HG02973 (cell line): ENCODE measurements at regions not wholly inside any gene's neighbourhood (a gene's known extent, or its start where the extent isn't known, plus 50 kb on each side); places are given as distances from the start of the nearest gene placed in this dataset.
A peak's percentile ranks its signal among the peaks of the same experiment; 100 is the strongest.
"Not testable (repeated sequence)": the region's sequence is repeated elsewhere in the genome, so short reads cannot be mapped to it uniquely, and the experiment has no call there.

ENCODE experiments used
- ATAC-seq: cut with Tn5 transposase; IDR thresholded peaks from one replicate; pipeline ENCODE4 v1.9.1; 2021; ENCODE audit warnings: moderate library complexity; ENCODE audit not compliant: unreplicated experiment

DNA sequence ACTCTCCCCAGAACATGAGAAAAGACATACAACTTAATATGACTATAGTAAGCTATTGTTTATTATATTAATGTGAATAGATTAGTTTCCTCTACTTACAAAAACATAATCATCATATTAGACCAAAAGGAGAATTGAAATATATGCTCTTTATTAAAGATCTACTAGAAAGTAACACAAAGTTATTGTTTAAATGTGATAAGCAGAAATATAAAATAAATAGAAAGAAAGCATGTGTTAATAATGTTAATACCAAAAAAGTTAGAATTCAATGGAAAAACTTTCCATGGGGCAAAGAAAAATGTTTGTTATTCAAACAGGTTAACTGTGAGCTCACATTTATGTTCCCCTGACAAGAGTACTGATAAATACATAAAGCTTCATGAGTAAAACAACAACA lies 421.4 kb upstream of the UBE2E3 start:
- no peak for ATAC-seq

DNA sequence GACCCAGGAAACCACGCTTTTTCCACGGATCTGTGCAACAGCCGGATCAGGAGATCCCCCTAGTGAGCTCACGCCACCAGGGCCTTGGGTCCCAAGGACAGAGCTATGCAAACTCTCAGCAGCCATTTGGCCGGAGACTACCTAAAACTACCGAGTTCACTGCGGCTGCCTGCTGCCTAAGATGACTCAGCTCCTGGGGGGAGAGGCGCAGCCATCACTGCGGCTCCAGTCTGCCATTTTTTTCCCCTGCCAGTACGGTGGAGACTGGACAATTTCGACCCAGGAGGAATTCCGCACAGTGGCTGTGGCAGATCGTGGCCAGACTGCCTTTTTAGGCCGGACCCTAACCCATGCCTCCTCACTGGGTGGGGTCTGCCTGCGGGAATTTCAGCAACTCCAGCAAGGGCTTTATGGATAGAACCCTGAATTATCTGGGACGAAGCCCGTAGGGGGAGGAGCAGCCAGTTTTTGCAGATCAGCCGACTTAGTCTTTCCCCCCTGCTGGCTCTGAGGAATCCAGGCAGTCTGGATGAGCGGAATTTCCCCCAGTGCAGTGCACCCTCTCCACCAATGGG lies 424.9 kb upstream of the UBE2E3 start:
- ATAC-seq = no peak

DNA sequence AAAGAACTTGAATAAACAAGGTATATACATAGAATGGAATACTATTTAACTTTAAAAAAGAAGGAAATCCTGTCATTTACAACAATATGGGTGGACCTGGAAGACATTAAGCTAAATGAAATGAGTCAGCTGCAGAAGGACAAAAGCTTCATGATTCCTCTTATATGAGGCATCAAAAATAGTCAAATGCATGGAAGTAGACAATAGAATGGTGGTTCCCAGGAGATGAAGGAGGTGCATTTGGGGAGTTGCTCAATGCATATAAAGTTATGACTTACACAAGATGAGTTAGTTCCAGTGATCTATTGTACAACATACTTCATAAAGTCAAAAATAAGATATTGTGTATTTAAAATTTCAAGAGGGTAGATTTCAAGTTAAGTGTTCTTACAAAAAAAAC lies 426.1 kb upstream of the UBE2E3 start:
- ATAC-seq = no peak

DNA sequence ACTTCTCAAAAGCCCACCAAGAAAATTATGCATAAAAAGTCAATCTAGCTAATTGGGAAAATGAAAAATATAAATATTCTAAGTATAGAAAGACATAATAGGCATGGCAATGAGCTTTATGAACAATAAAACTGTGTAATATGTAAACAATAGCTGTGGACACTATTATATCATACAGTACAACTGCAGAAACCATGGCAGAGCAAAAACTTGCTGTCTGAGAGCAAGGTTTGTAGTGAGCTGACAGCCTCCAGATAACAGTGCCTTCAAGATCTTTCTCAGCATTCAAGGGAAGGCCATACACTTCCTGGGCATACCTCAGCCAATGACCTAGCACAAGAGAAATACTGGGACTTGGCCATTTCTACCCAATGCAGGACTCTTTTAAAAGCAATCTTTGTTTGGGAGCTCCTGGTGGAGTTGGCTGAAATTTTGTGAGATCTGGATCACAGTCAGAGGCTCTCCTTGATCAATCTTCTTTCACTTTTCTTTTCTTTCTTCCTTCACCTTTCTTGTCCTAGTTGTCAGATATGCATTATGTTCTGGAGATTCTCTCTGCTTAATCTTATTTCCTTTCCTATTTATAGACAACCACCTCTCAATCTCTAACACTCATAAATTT lies 427.2 kb upstream of the UBE2E3 start:
- ATAC-seq = no peak

DNA sequence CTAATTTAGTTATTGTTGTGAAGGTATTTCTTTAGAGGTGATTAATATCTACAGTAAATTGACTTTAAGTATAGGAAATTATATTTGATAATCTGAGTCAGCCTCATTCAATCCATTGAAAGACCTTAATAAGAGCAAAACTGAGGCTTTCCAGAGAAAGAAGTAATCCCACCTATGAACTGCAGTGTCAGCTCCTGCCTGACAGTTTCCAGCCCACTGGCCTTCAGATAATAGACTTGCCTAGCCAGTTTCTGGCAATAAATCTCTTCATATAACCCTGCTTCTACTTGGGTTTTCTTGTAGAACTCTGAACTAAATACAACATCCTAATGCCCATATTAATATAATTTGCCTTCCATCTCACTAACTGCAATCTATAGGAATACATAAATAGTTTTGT lies 437.9 kb upstream of the UBE2E3 start:
- no peak for ATAC-seq

DNA sequence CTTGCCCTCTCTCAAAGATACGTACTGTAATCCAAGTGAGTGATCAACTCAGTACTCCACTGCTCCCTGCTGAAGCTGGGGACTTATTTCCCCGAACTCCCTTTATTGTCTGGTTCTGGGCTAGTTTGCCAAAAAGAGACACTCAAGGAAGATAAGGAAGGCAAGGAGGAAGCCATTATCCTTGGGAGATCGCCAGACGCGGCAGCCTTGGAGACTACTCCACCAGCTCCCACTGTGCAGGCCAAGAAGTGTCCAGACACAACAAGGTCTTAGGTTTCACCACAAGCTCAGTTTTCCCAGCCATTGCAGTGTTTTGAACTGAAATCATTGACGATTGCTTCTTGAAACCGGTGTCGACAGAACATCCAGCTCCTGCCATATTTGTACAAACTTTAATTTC lies 439.6 kb upstream of the UBE2E3 start:
- no peak for ATAC-seq

DNA sequence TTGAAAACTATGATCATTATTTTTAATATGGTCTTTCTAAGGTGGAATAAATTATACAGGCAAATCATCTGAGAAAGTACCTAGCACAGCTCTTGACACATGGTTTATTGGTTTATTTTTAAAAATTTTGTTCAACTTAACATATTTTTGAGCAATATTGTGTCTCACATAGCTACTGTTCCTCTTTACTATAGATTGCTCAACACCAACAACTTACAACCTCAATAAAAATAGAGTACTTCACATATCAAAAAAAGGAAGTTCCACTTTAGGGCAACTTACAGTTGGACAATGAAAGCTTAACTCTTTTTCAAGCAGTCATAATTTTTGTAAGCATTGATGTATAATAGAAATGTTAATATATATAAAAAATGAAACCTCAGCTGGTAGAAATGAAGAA lies 440.9 kb upstream of the UBE2E3 start:
- no peak for ATAC-seq

DNA sequence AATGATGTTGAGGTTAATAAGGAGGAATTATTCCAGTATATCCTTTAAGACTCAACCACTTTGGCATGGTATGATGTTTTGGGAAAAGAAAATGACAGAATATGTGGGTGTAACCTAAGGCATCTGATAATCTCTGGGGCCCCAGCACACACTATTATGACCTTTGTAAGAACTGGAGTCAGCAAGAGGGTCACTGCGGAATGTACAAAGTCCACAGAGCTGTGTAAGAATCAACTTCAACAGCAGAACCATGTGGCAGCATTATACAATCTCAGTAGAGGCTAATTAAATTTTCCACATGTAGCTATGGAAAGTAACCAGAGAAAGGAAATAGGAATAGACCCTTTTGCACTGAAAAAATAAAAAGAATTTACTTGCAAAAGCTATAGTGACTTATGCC lies 445.1 kb upstream of the UBE2E3 start:
- no peak for ATAC-seq

DNA sequence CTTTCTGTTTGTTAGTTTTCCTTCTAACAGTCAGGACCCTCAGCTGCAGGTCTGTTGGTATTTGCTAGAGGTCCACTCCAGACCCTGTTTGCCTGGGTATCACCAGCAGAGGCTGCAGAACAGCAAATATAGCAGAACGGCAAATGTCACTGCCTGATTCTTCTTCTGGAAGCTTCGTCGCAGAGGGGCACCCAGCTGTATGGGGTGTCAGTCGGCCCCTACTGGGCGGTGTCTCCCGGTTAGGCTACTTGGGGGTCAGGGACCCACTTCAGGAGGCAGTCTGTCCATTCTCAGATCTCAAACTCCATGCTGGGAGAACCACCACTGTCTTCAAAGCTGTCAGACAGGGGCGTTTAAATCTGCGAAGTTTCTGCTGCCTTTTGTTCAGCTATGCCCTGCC lies 448.6 kb upstream of the UBE2E3 start:
- ATAC-seq = not testable (repeated sequence)

DNA sequence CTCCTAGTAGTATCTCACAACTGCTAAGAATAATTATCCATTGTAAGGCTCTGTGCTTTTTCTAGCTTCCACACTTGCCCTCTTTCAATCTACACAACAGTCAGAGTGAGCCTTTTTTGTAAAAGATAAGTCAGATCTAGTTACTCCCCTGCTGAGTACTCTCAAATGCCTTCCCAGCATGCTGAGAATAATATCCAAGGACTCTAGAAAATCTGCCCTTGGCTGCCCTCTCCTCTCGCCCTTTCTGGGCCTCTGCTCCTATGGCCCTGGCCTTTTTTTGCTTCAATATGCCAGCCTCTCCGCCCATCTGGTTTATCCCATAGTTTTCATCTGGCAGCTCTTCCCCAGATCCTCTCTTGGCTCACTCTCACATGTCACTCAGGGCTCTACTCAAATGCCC lies 455.9 kb upstream of the UBE2E3 start:
- no peak for ATAC-seq

DNA sequence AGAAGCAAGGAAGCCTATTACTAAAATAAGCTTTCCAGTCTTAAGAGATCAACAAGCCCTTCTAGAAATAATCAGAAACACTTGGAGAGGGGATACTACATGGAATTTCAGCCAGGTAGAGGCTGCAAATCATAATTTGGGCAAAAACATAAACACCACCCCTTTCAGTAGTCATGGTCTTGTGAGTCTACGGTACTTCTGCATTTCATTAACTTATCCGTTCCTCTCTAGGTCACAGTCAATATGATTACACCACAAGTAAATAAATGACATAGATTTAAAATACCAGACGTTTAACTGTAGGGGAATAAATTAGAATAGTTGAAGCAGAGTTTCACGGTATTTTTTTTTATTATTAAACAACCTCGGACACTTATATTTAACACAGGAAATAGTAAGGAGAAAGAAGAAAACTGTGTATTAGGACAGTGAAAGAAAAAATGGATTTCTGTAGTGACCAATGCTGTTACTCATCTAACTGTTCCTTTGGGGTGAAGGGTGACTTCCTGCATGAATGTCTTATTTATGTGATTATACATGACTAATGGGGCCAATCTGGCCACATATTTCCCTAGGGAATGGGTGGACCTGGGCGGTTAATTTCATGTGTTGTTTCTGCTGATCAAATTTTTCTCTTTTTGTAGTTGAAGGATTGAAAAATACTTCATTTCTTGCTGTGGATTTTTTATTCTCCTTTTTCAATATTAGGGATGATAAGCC lies 456.6 kb upstream of the UBE2E3 start:
- ATAC-seq = no peak

DNA sequence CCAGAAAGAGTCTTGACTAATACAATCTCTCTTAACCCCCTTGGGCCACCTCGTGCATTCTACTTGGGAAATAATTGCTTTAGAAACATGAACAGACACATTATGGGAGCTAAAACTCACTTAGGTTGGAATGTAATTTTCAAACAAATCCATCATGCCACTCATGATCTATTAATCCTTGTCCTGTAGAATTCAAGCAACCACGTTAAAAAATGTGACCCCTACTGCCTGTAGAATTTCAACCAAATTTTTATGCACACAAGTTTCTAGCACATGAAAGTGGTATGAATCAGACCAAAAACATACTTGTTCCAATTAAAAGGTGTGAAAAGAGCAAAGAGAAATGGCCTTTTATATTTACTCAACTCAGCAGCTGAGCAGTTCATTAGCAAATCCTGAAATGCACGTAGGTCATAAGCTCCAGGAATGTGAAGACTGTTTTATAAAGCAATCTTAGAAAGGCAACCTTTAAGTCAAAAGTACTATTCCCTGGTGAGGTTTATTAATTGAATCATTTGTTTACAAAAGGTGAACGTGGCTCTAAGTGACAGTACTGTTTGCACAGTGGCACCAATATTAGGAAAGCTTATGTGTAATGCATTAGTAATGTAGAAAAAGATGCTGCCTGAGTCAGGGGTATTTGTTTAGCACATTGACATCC lies 459.4 kb upstream of the UBE2E3 start:
- no peak for ATAC-seq

DNA sequence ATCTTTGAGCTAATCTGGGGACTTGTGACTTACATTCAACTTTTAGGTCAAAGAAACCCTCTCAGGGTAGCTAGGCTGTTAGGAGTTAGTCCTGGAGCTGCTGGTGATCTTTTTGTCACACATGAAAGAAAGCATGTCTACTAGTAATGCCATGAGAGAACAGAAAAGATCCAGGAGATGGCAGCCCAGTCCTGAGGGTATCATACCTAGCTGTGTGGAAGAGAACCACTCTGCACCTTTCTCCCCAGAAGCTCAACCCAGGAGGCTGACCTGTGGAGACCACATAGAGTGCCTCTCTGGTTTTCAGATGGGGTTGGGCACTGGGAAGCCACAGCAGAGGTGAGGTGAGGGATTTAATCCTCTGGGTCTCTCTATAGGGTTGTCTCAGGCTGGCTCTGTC lies 460.2 kb upstream of the UBE2E3 start:
- ATAC-seq = no peak

DNA sequence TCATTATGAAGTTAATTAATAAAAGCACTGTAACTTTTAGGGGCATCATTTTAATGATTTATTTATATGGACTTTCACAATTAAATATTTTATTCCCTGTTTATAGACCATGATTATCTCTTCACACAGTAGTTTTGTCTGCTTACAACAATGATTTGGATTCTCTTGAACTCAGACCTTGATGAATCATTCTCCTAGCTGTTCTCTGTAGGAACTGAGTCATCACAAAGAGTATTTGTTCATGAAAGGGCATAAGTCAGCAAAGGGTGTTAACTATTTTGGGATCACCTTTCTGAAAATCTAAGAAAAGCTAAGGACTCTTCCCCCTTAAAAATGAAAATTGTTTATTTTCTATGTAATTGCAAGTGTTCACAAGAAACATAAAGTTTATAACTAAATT lies 461.1 kb upstream of the UBE2E3 start:
- no peak for ATAC-seq

DNA sequence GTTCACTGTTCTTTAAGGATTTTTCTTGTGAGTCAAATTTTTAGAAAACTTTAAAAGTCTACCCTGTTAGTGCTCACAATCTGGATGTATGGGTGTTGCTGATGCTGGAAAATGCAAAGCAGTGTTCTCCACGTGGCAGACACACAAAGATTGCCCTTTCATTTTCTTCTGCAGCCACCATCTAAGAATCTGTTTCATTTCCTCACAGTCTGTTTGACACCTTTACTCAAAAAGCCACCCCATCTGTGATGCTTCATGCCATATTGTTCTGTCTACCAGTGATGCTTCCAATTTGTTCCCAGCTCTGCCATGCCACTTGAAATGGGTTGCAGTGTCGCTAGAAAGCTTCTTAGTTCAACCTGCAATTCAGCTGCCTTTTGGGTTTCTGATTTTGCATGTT lies 464.2 kb upstream of the UBE2E3 start:
- ATAC-seq = peak; percentile 68

DNA sequence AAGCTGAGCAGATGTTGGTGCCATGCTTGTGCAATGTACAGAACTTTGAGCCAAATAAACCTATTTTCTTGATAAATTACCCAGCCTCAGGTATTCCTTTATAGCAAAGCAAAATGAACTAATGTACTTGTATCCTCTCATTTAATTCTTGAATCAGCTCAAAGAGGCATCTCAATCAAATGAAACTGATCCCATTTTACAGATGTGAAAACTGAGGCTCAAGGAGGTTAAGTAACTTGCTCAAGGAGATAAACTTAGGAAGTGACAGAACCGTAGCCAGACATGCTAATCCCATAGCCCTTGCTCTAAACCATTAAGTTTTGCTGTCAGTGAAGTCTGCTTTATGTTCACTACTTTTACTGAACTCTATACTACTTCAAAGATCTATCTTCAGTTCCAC lies 467.0 kb upstream of the UBE2E3 start:
- ATAC-seq = no peak

DNA sequence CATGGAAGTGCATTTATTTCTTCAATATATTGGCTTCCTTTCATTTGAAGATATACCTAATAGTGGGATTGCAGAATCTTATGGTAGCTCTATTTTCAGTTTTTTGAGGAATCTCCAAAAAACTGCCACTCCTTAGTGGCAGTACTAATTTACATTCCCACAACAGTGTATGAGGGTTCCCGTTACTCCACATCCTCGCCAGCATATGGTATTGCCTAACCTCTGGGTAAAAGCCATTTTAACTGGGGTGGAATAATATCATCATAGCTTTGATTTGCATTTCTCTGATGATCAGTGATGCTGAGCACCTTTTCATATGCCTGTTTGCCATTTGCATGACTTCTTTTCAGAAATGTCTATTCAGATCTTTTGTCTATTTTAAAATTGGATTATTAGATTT lies 471.9 kb upstream of the UBE2E3 start:
- no peak for ATAC-seq

DNA sequence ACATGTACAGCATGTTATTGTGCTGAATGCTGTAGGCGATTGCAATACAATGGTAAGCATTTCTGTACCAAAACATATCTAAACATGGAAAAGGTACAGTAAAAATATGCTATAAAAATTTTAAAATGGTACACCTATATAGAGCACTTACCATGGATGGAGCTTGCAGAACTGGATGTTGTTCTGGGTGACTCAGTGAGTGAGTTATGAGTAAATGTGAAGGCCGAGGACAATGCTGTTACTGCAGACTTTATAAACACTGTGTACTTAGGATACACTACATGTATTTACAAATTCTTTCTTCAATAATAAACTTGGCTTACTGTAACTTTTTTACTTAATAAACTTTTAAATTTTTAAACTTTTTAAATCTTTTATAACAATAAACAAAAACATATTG lies 473.4 kb upstream of the UBE2E3 start:
- no peak for ATAC-seq

DNA sequence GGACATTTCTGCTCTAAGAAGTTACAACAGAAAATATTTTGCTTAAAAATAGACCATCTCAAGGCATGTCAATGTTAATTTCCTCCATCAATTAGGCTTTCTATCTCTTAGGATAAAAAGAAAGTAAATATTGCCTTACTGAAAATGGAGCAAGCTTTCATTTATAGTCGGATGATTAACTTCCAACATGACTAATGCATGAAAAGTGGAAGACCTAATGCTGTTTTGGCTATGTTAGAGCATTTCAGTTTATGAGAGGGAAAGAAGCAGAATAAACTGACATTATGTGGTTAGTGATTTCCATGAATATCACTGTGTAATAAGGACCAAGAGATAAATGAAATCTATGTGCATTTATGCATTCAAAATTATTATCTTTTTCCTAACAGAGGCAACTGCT lies 475.2 kb upstream of the UBE2E3 start:
- ATAC-seq = no peak

DNA sequence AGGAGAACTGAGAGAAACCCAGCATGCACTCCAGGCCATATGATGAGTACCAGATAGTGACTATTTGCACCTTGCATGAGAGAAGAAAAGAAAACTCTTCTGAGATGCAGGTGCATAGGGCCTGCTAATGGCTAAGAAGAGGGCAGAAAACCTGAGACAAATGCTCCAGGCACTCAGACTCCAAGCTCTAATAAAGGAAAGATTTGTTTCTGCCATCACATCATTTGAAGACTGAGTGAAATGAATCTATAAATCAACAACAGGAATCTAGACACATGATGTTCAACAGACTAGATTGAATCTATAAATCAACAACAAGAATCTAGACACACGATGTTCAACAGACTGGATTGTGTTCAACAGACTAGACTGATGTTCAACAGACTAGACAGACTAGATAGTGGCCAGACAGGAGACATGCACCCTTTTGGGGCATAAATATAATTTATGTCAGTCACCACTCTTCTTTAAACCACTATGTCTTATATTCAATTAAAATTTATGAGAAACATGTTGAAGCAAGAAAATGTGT lies 482.7 kb upstream of the UBE2E3 start:
- no peak for ATAC-seq

DNA sequence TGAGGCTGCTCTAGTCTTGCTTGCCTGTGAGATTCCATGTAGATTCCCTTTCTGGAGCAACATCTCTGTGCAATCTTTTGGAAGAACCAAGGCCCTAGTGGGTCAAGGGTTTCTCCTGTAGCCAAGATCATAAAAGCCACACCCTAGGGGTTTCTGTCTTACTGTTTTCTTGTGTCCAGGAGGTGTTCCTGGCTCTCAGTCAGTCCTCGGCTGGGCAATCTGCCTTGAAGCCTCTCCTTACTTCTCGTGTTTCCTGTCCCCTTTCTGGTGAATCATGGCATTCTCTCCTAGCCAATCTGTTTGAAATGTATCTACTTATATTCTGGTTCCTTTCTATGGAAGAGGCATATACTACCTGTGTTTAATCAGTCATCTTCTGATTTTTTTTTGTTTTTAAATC lies 484.8 kb upstream of the UBE2E3 start:
- ATAC-seq = no peak

DNA sequence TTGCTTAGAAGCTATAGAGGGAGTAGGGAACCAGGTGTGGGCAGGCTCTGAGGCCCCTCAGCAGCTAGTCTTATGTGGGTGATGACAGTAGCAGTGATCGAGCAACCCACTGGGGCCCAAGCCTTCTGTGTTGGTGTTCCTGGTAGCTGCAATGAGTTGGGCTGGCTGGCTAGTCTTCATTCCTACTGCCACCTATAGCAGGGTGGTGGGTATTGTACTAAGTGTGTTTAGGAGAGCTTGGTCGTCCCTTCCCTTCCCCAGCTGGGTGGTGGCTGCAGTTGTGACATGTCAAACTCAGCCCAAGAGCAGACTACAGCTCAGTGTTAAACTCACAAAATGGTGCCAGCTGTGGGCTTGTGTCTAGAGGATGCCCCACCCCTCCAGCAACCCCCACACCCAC lies 486.1 kb upstream of the UBE2E3 start:
- no peak for ATAC-seq
